GM19397 (cell line): ENCODE measurements at regions not wholly inside any gene's neighbourhood (a gene's known extent, or its start where the extent isn't known, plus 50 kb on each side); places are given as distances from the start of the nearest gene placed in this dataset.
"Not testable (repeated sequence)": the region's sequence is repeated elsewhere in the genome, so short reads cannot be mapped to it uniquely, and the experiment has no call there.

Experiments
- ATAC-seq: cut with Tn5 transposase; IDR thresholded peaks from one replicate; pipeline ENCODE4 v1.9.1; 2021; ENCODE audit warnings: mild to moderate bottlenecking, moderate library complexity; ENCODE audit not compliant: unreplicated experiment

DNA sequence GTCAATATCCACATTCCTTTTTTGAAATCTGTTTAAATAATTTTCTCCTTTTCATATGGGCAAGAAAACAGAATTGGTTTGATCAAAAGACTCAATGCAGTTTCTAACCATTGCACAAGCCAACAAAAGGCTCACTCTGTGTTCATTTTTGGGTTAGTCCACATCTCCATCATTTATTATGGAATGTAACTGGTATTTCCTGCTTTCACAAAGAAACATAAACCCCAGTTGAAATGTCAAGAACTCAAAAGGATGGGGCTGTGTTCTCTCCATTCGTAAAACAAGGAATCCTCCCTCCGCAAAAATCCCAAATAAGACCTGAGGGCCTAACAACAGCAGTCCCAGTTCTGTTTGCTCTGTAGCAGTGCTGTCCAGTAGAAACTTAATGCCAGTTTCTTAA, 420.9 kb downstream of the GJA1 start:
- no peak for ATAC-seq

DNA sequence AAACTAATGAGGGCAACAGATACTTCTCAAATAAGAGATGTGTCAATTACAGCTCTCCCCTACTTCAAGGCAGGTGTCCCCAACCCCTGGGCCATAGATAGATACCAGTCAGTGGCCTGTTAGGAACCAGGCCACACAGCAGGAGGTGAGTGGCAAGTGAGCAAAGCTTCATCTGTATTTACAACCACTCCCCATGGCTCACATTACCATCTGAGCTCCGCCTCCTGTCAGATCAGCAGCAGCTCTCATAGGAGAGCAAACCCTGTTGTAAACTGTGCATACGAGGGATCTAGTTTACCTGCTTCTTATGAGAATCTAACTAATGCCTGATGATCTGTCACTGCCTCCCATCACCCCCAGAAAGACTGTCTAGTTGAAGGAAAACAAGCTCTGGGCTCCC, 422.1 kb downstream of the GJA1 start:
- ATAC-seq = no peak

DNA sequence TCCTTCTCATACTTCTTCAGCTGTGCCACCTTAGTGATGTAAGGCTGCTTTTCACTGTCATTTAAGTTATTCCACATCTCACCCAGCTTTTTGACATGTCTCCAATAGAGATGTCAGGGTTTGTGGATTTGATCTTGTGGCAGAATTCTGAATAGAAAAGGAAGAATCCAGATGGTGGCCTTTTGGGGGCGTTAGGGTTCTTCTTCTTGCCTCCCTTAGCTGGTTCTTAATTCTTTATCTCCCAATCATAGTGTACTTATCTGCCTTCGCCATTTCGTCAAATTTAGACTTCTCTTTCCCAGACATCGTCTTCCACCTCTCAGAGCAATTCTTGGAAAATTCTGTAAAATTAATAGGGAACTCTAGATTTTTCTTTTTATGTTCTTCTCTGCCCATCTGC, 422.9 kb downstream of the GJA1 start:
- no peak for ATAC-seq

DNA sequence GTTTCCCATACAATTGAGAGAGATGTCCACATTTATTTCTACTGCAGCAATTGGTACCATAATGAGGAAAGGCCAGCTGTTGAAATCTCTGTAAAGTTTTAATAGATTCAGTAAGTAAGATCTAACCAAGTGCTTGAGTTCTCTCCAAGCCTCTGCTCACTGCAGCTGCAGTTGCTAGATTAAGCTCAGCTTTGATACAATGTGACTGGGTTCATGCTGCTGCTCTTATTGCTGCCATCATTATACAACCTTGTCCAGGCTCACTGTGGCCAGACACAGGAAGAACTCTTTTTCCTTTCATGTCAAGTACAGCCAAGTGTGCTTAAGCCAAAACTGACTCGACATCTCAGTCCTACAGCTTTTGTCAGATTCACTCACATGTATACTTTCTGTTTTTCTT, 423.5 kb downstream of the GJA1 start:
- ATAC-seq = no peak

DNA sequence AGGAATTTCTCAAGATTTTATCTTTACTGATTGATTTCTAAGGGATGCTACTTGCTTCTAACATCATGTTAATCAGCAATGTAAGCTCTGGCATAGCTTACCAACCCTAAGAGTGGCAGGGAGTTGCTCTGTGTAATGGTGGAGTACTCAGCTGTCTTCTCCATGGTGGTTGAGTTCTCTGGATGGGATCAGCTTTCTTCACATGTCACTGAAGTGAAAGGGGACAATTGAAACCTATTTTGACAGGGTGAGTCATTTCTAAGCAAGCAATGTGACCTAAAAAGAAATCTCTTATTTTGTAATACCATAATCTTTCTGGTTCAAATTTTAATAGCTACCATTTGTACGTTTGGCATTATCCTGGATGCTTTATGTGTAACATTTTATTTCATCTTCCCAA, 430.4 kb downstream of the GJA1 start:
- no peak for ATAC-seq

DNA sequence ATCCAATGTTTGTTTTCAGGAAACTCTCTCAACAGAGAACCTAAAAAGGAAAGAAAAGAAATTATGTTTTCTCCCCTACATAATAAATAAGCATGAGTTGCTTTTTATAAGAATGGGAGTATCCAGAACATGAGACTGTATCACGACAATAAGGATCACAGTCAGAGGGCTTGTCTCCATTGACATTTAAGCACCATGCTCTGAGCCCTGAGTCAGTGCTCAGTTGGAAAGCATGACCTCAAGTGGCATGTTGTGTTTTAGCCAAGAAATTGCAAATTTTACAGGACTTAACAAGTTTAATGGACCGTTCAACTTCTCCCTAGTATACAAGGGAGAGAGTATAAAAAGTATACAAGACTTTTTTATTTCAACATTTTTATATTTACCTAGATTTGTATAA, 431.6 kb downstream of the GJA1 start:
- ATAC-seq = no peak

DNA sequence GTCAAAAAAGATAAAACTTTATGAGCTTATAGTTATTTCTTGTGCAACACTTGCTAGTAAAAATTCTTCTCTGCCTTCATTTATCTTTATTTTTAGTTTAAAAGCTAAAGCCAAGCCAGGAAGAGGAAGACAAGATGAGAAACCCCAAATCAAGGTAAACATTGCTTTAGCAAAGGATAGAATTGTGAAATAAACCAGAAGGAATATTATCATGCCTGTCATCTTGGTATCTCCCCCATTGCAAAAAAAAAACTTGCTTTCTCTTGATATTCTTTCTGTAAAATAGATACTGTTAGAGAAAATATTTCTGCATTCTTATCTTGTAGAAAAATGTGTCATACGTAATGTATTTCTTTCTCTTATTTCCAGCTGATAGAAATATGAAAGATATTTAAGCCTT, 432.8 kb downstream of the GJA1 start:
- ATAC-seq = no peak

DNA sequence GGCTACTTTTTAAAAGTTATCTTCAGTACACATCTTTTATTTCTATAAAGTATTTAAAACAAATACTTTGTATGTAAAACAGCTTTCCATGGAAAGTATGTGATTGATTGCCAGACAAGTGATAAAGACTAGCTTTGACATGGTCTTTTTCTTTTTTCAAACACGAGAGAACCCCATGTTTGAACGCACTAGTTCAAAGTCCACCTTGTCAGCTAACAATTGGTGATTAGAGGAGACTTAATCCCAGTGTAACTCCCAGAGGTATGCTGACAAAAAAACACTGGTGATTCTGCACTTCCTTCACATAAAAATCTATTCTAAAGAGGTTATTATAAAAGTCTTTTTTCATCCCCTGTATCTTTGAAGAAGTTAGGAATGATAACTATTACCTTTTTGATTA, 438.1 kb downstream of the GJA1 start:
- no peak for ATAC-seq

DNA sequence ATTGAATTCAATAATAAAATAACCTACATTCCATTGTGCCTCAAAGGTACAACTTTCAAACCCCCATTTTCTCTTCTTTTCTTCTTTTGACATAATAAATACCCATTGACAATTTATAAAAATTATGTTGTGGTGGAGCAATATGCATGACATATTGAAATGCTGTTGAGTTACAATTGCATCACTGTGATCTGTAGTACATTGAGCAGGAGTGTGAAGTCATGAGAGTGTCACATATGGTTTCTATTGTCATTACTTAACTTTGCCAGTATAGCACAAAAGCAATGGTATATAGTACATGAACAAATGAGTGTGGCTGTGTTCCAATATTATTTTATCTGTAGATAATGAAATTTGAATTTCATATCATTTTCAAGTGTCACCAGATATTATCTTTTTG, 441.3 kb downstream of the GJA1 start:
- no peak for ATAC-seq

DNA sequence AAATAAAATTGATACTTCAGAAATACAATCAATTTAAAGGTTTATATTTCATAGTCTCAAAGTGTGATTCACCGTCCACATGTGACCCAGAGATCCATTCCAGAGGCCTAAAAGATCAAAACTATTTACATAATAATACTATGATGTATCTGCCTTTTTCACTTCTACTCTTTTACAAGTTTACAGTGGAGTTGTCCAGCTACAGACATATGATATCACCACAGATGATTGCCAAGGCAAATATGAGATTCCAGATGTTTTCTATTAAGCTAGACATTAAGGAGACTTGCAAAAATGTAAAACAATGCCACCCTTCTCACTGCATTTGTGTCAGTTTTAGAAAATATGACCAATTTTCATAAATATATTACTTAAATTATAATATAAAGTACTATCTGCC, 443.7 kb downstream of the GJA1 start:
- no peak for ATAC-seq

DNA sequence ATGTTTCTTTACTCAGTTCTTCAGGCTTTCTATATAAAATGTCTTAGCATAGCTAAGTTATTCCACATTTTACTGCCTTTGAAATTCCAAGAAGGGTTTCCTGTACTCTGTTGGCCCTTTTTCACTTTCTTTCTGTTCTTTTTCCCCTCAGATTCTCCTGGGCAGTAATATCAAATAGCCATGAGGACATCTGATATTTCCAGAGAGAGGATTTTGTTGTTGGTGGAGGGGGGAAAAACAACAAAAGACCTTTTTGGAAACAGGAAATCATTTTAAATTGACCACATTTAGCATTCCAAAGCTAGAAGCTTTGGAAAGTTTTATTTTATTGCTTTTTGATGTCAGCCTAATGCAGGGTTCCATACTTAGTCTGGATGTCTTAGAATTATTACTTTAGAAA, 445.4 kb downstream of the GJA1 start:
- no peak for ATAC-seq

DNA sequence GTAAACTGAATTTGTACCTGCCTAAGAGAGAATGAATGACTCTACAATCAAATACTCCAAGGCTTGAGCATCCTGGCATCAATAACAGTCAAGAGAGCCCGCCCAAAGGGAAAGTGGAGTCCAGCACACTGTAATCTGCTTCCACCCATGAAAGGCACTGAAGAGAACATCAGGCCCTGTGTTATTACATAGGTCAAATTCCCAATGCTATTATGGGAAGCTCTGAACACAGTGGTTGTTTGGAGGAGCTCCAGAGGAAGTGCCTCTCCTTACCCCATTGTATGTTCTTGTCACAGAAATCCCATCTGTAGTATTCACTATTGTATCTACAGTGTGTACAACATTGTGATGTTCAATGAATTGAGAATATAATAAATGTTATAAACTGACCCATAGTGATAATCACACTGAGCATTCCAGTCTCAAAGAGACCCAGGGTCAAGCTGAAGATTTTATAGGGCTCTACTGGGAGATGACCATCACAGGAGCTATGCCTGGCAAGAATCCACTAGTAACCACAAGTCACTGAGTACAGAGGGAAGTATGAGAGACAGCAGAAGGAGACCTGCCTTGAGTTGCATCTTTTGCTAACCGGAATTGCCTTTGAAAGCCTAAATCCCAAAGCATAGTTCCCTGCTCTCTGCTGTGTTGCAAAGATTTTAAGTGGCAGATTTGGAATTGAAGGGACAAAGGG, 446.7 kb downstream of the GJA1 start:
- ATAC-seq = no peak

DNA sequence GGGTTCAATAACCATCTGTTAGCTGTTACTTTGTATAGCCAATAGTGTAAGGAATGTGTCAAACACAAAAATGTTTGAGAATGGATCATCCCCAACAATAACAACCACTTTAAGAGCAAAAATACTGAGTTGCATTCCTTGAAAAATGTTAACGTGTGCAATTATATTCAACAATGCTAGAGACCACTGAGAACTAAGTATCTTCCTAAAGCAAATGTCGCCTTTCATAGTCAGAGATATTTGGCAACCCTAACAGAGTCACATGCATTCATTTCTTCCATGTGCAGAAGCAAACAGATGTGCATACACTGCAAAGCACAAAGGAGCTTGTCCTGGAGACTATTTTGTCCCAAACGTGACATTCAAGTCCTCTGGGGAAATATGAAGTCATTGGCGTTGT, 448.6 kb downstream of the GJA1 start:
- ATAC-seq = no peak

DNA sequence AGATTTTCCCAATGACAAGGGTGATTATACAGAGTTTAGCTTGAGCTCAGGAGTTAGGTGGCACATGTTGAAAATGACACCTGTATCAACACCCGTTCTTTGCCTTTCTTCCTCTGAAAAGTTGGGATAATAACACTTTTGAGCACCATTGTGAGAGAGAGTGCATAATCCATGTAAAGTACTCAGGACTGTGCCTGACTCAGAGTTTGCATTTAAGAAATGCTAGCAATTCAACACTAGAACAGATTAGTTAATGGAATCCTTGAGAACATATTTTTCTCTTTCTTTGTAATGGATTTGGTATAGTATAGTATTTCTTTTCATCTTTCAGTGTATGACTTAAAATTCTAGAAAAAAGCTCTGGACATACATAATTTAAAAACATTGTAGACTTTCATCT, 449.2 kb downstream of the GJA1 start:
- no peak for ATAC-seq

DNA sequence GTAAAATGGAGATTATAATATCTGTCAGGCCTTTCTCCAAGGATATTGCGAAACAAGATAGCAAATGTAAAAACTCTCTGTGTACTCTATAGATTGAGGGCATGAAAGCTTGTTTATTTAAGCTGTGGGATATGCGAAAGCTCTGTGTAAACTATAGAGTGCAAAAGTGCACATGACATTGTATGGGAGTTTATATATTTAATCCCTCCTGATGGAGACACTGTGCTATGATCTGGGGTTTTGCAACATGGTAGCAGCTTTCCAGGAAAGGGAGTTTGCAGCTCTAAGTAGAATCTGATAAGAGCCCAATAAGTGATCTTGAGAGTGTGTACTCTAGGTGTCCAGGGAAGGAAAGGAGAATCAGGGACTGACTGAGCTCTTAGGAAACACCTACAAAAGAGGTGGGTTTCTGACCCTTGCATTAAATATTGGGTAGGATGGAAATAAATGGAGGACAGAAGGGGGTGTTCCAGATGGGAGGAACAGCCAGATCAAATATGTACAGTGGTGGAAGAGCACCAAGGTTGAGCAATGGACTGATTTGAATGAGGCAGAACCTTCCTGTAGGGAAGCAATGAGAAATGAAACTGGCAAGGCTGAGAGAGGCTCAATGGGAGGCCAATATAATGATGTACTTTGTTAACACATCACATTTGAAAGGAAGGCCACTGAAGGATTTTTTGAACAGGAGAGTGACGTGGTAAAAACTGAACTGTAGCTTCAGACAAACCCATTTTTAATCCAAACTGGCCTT, 450.1 kb downstream of the GJA1 start:
- no peak for ATAC-seq

DNA sequence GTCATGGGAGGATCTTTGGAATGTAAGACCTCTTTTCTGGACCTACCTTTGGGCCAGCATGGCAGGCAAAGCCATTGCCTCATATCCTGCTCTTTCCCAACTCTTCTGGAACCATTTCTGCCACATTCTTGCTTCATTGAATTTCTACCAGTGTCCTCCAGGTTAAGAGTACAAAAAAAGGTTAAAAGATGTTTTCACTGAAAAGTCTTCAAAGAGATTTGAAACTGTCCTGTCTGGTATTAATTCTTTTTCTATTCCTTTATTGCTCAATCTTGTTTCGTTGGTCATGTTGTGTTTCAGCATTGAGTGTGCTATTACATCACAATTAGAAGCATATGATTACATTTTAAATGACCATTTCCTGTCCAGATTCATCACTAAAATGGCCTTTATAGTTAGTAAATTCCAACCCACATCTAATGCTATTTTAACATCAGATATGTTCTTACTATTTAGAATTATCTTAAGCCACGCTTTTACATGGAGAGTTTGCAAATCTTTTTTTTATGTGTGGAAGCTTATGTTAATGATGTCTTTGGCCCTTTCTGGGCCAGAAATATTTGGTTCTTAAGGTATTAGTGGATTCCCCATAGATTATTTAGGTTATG, 450.9 kb downstream of the GJA1 start:
- ATAC-seq = no peak

DNA sequence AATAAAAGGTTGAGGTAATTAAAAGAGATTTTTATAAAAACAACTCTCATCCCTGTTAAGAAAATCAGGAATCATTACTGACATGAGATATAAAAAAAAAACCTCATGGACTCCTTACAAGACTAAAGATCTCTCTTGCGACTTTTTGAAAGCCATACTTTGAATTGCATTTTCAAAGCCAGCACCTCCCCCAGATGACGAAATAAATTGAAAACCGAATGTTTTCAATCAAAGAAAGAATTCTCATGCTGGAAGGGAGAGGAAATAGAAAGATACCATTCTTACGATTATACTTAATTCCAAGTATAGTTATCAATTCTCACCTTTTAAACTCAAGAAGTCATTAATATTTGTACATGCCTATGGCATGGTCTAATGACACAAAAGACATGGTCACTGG, 452.3 kb downstream of the GJA1 start:
- ATAC-seq = no peak

DNA sequence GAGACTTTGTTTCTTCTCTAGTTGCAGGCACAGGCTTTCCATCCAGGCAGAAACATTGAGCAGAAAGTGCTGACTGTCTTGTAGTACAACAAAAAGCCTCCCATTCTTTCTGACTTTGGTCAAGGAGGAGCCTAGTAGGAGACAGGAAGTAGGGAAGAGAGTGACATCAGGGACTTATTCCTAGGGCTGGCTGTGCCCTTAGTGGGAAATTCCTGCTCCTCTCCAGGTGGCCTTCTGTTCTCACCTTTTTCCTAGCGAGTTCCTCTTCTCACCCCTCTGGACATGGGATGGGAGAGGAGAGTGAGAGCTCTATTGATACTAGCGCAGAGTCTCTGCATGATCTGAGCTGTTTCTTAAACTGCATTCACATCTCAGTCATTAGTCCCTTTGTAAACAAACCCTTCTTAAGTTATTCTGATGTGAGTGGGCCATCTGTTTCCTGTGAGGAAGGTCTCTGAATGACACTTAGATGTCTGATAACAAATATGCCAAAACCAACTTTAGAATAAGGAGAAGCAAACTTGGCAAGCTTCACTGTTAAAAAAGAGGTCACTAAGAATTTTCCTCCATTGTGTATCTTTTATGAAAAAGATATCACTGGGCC, 455.0 kb downstream of the GJA1 start:
- ATAC-seq = no peak

DNA sequence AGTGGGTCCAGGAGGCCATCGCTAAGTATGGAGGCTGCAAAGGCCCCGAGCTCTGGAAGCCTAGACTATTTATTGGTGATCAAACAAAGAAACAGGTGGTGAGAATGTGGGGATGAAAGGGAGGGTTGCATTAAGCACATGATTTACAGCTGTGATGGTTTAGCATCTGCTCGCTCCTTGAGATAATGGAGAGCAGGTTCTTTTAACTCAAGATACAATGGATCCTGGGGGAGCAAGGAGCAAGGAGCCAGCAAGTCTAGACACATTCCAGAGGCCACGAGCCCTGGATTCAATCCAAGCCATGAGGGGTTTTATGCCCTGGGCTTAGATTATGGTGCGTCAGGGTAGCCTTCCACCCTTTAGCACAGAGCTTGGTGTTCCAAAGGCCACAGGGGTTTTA, 460.3 kb downstream of the GJA1 start:
- ATAC-seq = not testable (repeated sequence)

DNA sequence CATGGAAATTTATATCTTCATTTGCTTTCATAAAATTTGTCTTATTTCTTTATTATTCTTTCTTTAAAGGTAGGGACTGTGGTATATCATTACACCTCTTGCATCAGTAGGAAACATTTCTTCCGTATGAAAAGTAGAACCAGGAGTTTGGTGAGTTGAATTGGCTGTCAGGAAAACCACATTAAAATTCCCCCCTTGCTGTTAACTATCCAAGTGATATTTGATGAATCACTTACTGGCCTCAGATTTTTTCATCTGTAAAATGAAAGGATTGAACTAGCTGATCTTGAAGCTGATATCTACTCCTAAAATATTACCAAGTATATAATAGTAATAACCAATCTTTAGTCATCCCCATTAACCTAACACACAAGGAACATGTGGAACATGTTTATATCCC, 460.9 kb downstream of the GJA1 start:
- no peak for ATAC-seq

DNA sequence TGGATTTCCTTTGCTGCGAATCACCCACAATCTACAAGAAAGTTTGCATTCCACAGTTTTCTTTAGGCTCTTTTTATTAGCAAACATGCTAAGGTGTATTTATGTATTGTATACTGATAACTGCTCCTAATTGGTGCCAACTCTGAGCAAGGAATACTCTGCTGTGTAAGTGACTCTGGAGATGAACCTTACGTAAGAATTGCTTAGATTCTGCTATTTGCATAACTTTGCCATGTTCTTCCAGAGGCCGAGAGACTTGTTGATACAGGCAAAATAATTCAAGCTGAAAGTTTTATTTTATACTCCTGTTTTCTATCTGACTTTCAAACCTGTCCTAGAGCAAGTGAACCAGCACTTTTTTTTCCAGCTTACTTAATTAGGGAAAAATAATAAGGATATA, 461.3 kb downstream of the GJA1 start:
- no peak for ATAC-seq

DNA sequence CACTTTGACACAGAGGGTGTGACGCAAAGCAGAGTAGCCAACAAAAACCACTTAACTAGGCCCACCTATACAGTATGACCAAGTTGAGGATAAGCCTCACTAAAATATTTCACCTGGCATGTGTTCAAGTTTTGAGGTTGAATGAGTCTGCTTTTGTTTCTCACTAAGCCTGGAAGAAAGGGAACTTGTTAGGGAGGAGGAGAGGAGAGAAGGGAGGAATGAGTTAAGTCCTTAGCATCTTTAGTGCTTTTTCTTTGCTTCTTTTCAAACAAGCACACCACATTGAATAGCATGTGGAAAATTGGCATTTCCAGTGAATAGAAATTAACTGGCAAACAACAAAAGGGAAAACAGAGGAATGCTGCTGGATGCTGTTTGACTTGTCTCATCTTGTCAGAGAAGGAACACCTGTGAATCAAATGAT, 461.9 kb downstream of the GJA1 start:
- no peak for ATAC-seq
